WTC11 (cell line): ENCODE measurements at regions not wholly inside any gene's neighbourhood (a gene's known extent, or its start where the extent isn't known, plus 50 kb on each side); places are given as distances from the start of the nearest gene placed in this dataset.

Source experiments
- ATAC-seq: fragments of 200-7000 bp; cut with Tn5 transposase; 2 replicates; pipeline ENCODE4 v1.10.0; 2021; ENCODE audit warnings: mild to moderate bottlenecking, moderate library complexity
- CTCF ChIA-PET: fragments of 300-600 bp; sonication (Branson Sonifier 250); formaldehyde crosslinking; loops from one replicate; lab custom pipeline; 2021; ENCODE audit warnings: antibody characterized with exemption; lab: Charles Lee
- POLR2A ChIA-PET: fragments of 350-600 bp; sonication (Branson Sonifier 250); formaldehyde crosslinking; loops from one replicate; lab custom pipeline; 2021; ENCODE audit warnings: antibody characterized with exemption; lab: Charles Lee
- DNase-seq: peaks from one replicate; pipeline ENCODE4 v3.0.0; 2021; ENCODE audit warnings: low spot score
- H3K27ac Mint-ChIP-seq: 2 replicates; pipeline ENCODE4 v1.8.0; 2021; ENCODE audit warnings: mixed read lengths
- H3K27me3 Mint-ChIP-seq: 2 replicates; pipeline ENCODE4 v1.8.0; 2021; ENCODE audit warnings: low read depth, mild to moderate bottlenecking, moderate library complexity, mixed read lengths
- H3K36me3 Mint-ChIP-seq: 2 replicates; pipeline ENCODE4 v1.8.0; 2021; ENCODE audit warnings: mixed read lengths
- H3K4me1 Mint-ChIP-seq: 2 replicates; pipeline ENCODE4 v1.8.0; 2022; ENCODE audit warnings: mixed read lengths
- H3K4me3 Mint-ChIP-seq: 2 replicates; pipeline ENCODE4 v1.8.0; 2021; ENCODE audit warnings: mild to moderate bottlenecking, moderate library complexity, mixed read lengths
- H3K9me3 Mint-ChIP-seq: 2 replicates; pipeline ENCODE4 v1.8.0; 2021; ENCODE audit warnings: mixed read lengths
- JAZF1 ChIP-seq: fragments of 250-450 bp; sonication (Bioruptor Pico); IDR thresholded peaks from 2 replicates; pipeline ENCODE4 v1.9.0; 2021; ENCODE audit warnings: moderate library complexity, mild to moderate bottlenecking, inconsistent platforms
- MLX ChIP-seq: sonication (generic); formaldehyde crosslinking; IDR thresholded peaks from 2 replicates; pipeline ENCODE4 v1.8.1; 2023; ENCODE audit warnings: mild to moderate bottlenecking, missing genetic modification reagents, moderate library complexity
- PREB ChIP-seq: sonication (generic); formaldehyde crosslinking; IDR thresholded peaks from 2 replicates; pipeline ENCODE4 v1.8.1; 2022; ENCODE audit warnings: mild to moderate bottlenecking, missing genetic modification reagents, moderate library complexity, borderline replicate concordance
- RORB ChIP-seq: fragments of 250-450 bp; sonication (Bioruptor Pico); IDR thresholded peaks from 2 replicates; pipeline ENCODE4 v1.9.0; 2021; ENCODE audit warnings: mild to moderate bottlenecking
- SOX15 ChIP-seq: fragments of 250-450 bp; sonication (Bioruptor Pico); IDR thresholded peaks from 2 replicates; pipeline ENCODE4 v1.9.0; 2021; ENCODE audit warnings: mild to moderate bottlenecking
- USF2 ChIP-seq: sonication (generic); formaldehyde crosslinking; IDR thresholded peaks from 2 replicates; pipeline ENCODE4 v1.8.1; 2023; ENCODE audit warnings: mild to moderate bottlenecking, missing genetic modification reagents, moderate library complexity
- ZBTB21 ChIP-seq: sonication (generic); formaldehyde crosslinking; IDR thresholded peaks from 2 replicates; pipeline ENCODE4 v1.8.1; 2023; ENCODE audit warnings: mild to moderate bottlenecking, missing genetic modification reagents, borderline replicate concordance
- ZBTB43 ChIP-seq: sonication (generic); formaldehyde crosslinking; IDR thresholded peaks from 2 replicates; pipeline ENCODE4 v1.8.1; 2023; ENCODE audit warnings: mild to moderate bottlenecking, missing genetic modification reagents
- ZNF219 ChIP-seq: sonication (generic); formaldehyde crosslinking; IDR thresholded peaks from 2 replicates; pipeline ENCODE4 v1.8.0; 2023; ENCODE audit warnings: missing genetic modification reagents, mild to moderate bottlenecking, borderline replicate concordance
- ZNF425 ChIP-seq: fragments of 250-450 bp; sonication (Bioruptor Pico); conservative IDR thresholded peaks from 2 replicates; pipeline ENCODE4 v1.9.0; 2021; ENCODE audit warnings: mild to moderate bottlenecking
- TF ChIP-seq, protein P1 (sequence below): sonication (generic); formaldehyde crosslinking; IDR thresholded peaks from 2 replicates; pipeline ENCODE4 v1.8.0; 2023; ENCODE audit warnings: mild to moderate bottlenecking, missing genetic modification reagents
- TF ChIP-seq, protein P2 (sequence below): sonication (generic); formaldehyde crosslinking; IDR thresholded peaks from 2 replicates; pipeline ENCODE4 v1.8.1; 2022; ENCODE audit warnings: low read depth, mild to moderate bottlenecking, moderate library complexity, missing genetic modification reagents, borderline replicate concordance
- TF ChIP-seq, protein P3 (sequence below): sonication (generic); formaldehyde crosslinking; IDR thresholded peaks from 2 replicates; pipeline ENCODE4 v1.8.1; 2023; ENCODE audit warnings: mild to moderate bottlenecking, missing genetic modification reagents, borderline replicate concordance

DNA sequence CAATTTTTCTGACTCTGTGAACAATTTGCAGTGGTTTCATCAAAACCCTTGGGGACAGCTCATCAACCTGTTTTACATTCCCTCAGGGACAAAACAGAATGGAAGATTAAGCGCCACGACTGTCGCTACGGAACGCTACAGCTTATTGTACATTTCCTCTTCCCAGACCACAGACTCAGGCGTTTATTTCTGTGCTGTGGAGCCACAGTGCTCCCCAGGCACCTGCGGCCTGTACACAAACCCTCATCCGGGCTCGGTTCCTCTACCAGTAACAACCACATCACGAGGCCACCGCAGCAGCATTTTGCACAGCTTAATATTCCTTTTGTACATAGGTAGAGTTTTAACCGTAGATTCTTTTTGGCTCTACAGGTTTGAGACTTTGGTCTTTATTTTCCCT lies 397.4 kb upstream of the OR4E1 start (continued):
- TF ChIP-seq, protein P1, sequence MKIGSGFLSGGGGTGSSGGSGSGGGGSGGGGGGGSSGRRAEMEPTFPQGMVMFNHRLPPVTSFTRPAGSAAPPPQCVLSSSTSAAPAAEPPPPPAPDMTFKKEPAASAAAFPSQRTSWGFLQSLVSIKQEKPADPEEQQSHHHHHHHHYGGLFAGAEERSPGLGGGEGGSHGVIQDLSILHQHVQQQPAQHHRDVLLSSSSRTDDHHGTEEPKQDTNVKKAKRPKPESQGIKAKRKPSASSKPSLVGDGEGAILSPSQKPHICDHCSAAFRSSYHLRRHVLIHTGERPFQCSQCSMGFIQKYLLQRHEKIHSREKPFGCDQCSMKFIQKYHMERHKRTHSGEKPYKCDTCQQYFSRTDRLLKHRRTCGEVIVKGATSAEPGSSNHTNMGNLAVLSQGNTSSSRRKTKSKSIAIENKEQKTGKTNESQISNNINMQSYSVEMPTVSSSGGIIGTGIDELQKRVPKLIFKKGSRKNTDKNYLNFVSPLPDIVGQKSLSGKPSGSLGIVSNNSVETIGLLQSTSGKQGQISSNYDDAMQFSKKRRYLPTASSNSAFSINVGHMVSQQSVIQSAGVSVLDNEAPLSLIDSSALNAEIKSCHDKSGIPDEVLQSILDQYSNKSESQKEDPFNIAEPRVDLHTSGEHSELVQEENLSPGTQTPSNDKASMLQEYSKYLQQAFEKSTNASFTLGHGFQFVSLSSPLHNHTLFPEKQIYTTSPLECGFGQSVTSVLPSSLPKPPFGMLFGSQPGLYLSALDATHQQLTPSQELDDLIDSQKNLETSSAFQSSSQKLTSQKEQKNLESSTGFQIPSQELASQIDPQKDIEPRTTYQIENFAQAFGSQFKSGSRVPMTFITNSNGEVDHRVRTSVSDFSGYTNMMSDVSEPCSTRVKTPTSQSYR (CRISPR knock-in tag): no peak
- TF ChIP-seq ZBTB21 (CRISPR knock-in tag) (no peak), RORB (CRISPR knock-in tag) (no peak), JAZF1 (CRISPR knock-in tag) (no peak), PREB (no peak), ZBTB43 (CRISPR knock-in tag) (no peak), SOX15 (CRISPR knock-in tag) (no peak), USF2 (no peak), MLX (CRISPR knock-in tag) (no peak)
- TF ChIP-seq, protein P2, sequence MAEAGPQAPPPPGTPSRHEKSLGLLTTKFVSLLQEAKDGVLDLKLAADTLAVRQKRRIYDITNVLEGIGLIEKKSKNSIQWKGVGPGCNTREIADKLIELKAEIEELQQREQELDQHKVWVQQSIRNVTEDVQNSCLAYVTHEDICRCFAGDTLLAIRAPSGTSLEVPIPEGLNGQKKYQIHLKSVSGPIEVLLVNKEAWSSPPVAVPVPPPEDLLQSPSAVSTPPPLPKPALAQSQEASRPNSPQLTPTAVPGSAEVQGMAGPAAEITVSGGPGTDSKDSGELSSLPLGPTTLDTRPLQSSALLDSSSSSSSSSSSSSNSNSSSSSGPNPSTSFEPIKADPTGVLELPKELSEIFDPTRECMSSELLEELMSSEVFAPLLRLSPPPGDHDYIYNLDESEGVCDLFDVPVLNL (CRISPR knock-in tag): no peak

DNA sequence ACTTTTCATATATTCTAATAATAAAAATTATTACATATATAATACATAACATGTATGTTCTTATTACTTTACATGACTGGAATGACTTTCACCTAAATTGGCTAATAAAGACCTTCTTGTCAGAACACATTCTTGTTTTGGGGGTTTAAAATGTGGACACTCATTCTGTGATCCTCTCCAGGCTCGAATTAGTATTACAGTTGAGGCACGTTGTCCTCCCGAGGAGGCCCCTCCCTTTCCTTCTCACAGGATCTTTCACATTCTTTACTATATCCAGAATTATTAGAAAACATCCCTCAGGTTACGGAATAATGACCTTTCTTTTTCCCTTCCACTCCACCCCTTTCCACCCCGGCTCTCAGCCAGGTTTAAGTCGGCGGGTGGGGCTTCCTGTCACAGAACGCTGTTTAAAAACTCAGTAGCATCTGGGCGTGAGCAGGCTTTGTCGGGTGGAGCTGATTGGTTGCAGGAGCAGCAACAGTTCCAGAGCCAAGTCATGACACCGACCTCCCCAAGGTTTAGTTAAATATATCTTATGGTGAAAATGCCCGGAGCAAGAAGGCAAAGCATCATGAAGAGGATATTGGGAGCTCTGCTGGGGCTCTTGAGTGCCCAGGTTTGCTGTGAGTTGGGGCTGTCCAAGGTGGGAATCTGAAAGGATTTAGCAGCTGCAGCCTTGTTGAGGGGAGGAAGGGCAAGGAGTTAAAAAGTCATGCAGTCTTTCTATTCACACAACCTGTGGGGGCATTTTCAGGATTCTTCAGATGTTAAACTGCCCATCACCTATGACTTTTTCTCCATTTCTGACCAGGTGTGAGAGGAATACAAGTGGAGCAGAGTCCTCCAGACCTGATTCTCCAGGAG lies 396.7 kb upstream of the OR4E1 start:
- DNase-seq: peak; percentile 41
- ChIA-PET CTCF (interaction anchor here (0.8 to 3.1 kb wide), 14 partner anchors 14 to 347 kb away, joined by 3 to 14 read pairs (median 5); no protein-coding TSS in a partner anchor), POLR2A (no interaction called here)
- H3K4me1 Mint-ChIP-seq: peaks cover 11% of the 10 kb centered on the region
- no peak for TF ChIP-seq ZNF219
- TF ChIP-seq ZNF425 (CRISPR knock-in tag): no peak
- TF ChIP-seq SOX15 (CRISPR knock-in tag): no peak
- TF ChIP-seq, protein P3, sequence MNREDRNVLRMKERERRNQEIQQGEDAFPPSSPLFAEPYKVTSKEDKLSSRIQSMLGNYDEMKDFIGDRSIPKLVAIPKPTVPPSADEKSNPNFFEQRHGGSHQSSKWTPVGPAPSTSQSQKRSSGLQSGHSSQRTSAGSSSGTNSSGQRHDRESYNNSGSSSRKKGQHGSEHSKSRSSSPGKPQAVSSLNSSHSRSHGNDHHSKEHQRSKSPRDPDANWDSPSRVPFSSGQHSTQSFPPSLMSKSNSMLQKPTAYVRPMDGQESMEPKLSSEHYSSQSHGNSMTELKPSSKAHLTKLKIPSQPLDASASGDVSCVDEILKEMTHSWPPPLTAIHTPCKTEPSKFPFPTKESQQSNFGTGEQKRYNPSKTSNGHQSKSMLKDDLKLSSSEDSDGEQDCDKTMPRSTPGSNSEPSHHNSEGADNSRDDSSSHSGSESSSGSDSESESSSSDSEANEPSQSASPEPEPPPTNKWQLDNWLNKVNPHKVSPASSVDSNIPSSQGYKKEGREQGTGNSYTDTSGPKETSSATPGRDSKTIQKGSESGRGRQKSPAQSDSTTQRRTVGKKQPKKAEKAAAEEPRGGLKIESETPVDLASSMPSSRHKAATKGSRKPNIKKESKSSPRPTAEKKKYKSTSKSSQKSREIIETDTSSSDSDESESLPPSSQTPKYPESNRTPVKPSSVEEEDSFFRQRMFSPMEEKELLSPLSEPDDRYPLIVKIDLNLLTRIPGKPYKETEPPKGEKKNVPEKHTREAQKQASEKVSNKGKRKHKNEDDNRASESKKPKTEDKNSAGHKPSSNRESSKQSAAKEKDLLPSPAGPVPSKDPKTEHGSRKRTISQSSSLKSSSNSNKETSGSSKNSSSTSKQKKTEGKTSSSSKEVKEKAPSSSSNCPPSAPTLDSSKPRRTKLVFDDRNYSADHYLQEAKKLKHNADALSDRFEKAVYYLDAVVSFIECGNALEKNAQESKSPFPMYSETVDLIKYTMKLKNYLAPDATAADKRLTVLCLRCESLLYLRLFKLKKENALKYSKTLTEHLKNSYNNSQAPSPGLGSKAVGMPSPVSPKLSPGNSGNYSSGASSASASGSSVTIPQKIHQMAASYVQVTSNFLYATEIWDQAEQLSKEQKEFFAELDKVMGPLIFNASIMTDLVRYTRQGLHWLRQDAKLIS (CRISPR knock-in tag): no peak
- peaks cover 11% of the 10 kb centered on the region for H3K27me3 Mint-ChIP-seq
- no peaks in the 10 kb centered on the region for H3K9me3 Mint-ChIP-seq
- H3K36me3 Mint-ChIP-seq: no peaks in the 10 kb centered on the region
- peak; percentile 94 for ATAC-seq
- H3K4me3 Mint-ChIP-seq: peak overlapping the region; percentile 68
- peak overlapping the region; percentile 10; the same call in 1 of the 2 replicates for H3K27ac Mint-ChIP-seq
